Loucy (cell line): ENCODE measurements at regions not wholly inside any gene's neighbourhood (a gene's known extent, or its start where the extent isn't known, plus 50 kb on each side); places are given as distances from the start of the nearest gene placed in this dataset.

Experiments
- EZH2phosphoT487 ChIP-seq: fragments of 200-600 bp; IDR thresholded peaks from 2 replicates; pipeline ENCODE4 v1.6.1; 2018; ENCODE audit warnings: antibody characterized with exemption, mild to moderate bottlenecking, moderate library complexity, borderline replicate concordance
- TF ChIP-seq, protein P1 (sequence below): fragments of 200-600 bp; sonication (generic); conservative IDR thresholded peaks from 2 replicates; pipeline ENCODE4 v1.5.1; 2014; ENCODE audit warnings: mild to moderate bottlenecking, antibody characterized with exemption, low read length

DNA sequence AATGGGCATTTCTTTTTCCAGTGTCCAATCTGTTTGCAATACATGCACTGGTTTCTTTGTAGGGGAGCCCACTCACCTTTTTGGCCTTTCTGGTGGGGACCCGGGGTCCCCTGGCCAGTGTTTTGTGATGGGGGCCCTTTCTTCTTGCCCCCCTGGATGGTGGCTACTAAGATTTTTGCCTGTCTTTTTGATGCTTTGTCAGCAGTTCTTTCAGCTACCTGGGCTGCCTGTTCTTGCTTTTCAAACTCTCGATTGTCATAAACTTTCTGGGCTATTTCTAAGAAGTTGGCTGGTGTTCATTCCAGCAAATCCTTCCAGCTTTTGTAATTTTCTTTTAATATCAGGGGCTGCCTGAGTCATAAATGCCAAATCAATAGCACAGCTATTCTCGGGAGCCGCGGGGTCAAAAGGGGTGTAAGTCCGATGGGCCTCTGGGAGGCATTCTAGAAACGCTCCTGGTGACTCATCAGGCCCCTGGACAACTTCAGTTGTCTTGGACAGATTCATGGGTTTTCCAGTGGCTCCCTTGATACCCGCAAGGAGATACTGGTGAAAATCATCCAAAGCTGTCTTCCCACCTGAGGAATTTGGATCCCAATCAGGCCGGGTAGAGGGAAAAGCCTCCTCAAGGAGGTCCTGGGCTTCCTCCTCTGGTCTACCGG lies 79.0 kb downstream of the PRR15 start:
- TF ChIP-seq EZH2phosphoT487 = no peak
- TF ChIP-seq, protein P1, sequence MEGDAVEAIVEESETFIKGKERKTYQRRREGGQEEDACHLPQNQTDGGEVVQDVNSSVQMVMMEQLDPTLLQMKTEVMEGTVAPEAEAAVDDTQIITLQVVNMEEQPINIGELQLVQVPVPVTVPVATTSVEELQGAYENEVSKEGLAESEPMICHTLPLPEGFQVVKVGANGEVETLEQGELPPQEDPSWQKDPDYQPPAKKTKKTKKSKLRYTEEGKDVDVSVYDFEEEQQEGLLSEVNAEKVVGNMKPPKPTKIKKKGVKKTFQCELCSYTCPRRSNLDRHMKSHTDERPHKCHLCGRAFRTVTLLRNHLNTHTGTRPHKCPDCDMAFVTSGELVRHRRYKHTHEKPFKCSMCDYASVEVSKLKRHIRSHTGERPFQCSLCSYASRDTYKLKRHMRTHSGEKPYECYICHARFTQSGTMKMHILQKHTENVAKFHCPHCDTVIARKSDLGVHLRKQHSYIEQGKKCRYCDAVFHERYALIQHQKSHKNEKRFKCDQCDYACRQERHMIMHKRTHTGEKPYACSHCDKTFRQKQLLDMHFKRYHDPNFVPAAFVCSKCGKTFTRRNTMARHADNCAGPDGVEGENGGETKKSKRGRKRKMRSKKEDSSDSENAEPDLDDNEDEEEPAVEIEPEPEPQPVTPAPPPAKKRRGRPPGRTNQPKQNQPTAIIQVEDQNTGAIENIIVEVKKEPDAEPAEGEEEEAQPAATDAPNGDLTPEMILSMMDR = no peak
